SK-N-SH (cell line): ENCODE measurements at regions not wholly inside any gene's neighbourhood (a gene's known extent, or its start where the extent isn't known, plus 50 kb on each side); places are given as distances from the start of the nearest gene placed in this dataset.
A peak's percentile ranks its signal among the peaks of the same experiment; 100 is the strongest.

Experiments
- CTCF ChIA-PET: fragments of 300-600, 350-600 bp; formaldehyde crosslinking; extraction: SDS; loops from one replicate; lab custom pipeline; 2021; lab: Yijun Ruan, JAX
- POLR2A ChIA-PET: fragments of 350-600 bp; sonication (Branson Sonifier 250); formaldehyde crosslinking; extraction: SDS; loops from one replicate; lab custom pipeline; 2020; ENCODE audit warnings: antibody characterized with exemption, inconsistent platforms; lab: Yijun Ruan, JAX
- DNase-seq: peaks from one replicate; pipeline ENCODE4 v3.0.0; 2012
- H2AFZ ChIP-seq: fragments of 200-600 bp; sonication (generic); 2 replicates; pipeline ENCODE4 v1.8.1; 2016; ENCODE audit warnings: antibody characterized with exemption, mild to moderate bottlenecking, low read depth
- H3F3A ChIP-seq: fragments of 200-600 bp; sonication (generic); replicated peaks from 2 replicates; pipeline ENCODE3; 2016; ENCODE audit warnings: antibody characterized with exemption, mild to moderate bottlenecking; ENCODE audit not compliant: insufficient read depth
- H3K27ac ChIP-seq, 2 experiments: fragments of 200-500 bp in 1 of 2; fragments of 200-600 bp in 1 of 2; sonication (Bioruptor generic) in 1 of 2; sonication (generic), shearing (Covaris generic) in 1 of 2; 2 replicates each; pipeline versions ENCODE4 v1.5.1 to v1.6.1; 2014 to 2016; ENCODE audit warnings: low read depth in 2 of 2, inconsistent platforms in 1 of 2, low read length in 1 of 2, mild to moderate bottlenecking in 1 of 2, mixed read lengths in 1 of 2
- H3K27me3 ChIP-seq: fragments of 200-600 bp; sonication (generic), shearing (Covaris generic); 2 replicates; pipeline ENCODE4 v1.6.1; 2016; ENCODE audit warnings: mixed run types; ENCODE audit not compliant: insufficient read depth
- H3K36me3 ChIP-seq, 2 experiments: fragments of 200-500 bp in 1 of 2; fragments of 200-600 bp in 1 of 2; sonication (Bioruptor generic) in 1 of 2; sonication (generic) in 1 of 2; replicated peaks in 1 of 2; 2 replicates each; pipeline versions ENCODE3 to v1.5.1; 2014 to 2016; ENCODE audit warnings: low read length in 1 of 2, mild to moderate bottlenecking in 1 of 2; ENCODE audit not compliant: insufficient read depth in 2 of 2, control insufficient read depth in 1 of 2
- H3K4me1 ChIP-seq, 2 experiments: fragments of 200-500 bp in 1 of 2; fragments of 200-600 bp in 1 of 2; sonication (Bioruptor generic) in 1 of 2; sonication (generic), shearing (Covaris generic) in 1 of 2; 2 replicates each; pipeline versions ENCODE4 v1.5.1 to v1.6.1; 2014 to 2016; ENCODE audit warnings: low read depth in 1 of 2, low read length in 1 of 2, mixed run types in 1 of 2; ENCODE audit not compliant: insufficient read depth in 2 of 2, control insufficient read depth in 1 of 2
- H3K4me2 ChIP-seq: fragments of 200-600 bp; sonication (generic), shearing (Covaris generic); 2 replicates; pipeline ENCODE4 v1.6.1; 2017; ENCODE audit warnings: mixed run types
- H3K4me3 ChIP-seq, 2 experiments: fragments of 200-500 bp in 1 of 2; fragments of 200-600 bp in 1 of 2; sonication (Bioruptor generic) in 1 of 2; sonication (generic), shearing (Covaris generic) in 1 of 2; 2 replicates each; pipeline versions ENCODE4 v1.5.1 to v1.8.1; 2014 to 2016; ENCODE audit warnings: low read depth in 2 of 2, inconsistent platforms in 1 of 2, low read length in 1 of 2, mild to moderate bottlenecking in 1 of 2, mixed read lengths in 1 of 2, moderate library complexity in 1 of 2
- H3K79me2 ChIP-seq: fragments of 200-600 bp; sonication (generic); 2 replicates; pipeline ENCODE4 v1.8.1; 2017; ENCODE audit warnings: mild to moderate bottlenecking; ENCODE audit not compliant: insufficient read depth
- H3K9ac ChIP-seq: fragments of 200-600 bp; sonication (generic); 2 replicates; pipeline ENCODE4 v1.6.1; 2017; ENCODE audit warnings: mixed run types
- H3K9me2 ChIP-seq: fragments of 200-600 bp; sonication (generic); 2 replicates; pipeline ENCODE4 v1.6.1; 2017; ENCODE audit warnings: mixed run types
- H3K9me3 ChIP-seq: fragments of 200-600 bp; sonication (generic); 2 replicates; pipeline ENCODE4 v1.6.1; 2017; ENCODE audit warnings: mixed run types, mild to moderate bottlenecking, moderate library complexity
- H4K20me1 ChIP-seq: fragments of 200-600 bp; sonication (generic); 2 replicates; pipeline ENCODE4 v1.6.1; 2017; ENCODE audit warnings: mild to moderate bottlenecking, mixed run types; ENCODE audit not compliant: insufficient read depth
- CHD2 ChIP-seq: fragments of 150-350 bp; IDR thresholded peaks from 2 replicates; pipeline ENCODE4 v1.6.1; 2018; ENCODE audit warnings: low read length; ENCODE audit not compliant: partially characterized antibody
- EP300 ChIP-seq, 2 experiments: IDR thresholded peaks; 2 replicates each; pipeline versions ENCODE4 v1.4.0 to v1.6.1; 2012; ENCODE audit warnings: borderline replicate concordance in 1 of 2, low read depth in 1 of 2, low read length in 1 of 2
- EZH2phosphoT487 ChIP-seq: fragments of 200-600 bp; sonication (generic); IDR thresholded peaks from 2 replicates; pipeline ENCODE4 v1.6.1; 2017; ENCODE audit warnings: low read depth, mixed run types, mild to moderate bottlenecking, antibody characterized with exemption, moderate library complexity, borderline replicate concordance
- FOXM1 ChIP-seq: IDR thresholded peaks from 2 replicates; pipeline ENCODE4 v1.4.0; 2012; ENCODE audit warnings: low read depth, mild to moderate bottlenecking
- GABPA ChIP-seq: IDR thresholded peaks from 2 replicates; pipeline ENCODE4 v1.4.0; 2012; ENCODE audit warnings: low read depth, mild to moderate bottlenecking
- GATA2 ChIP-seq: sonication (generic); formaldehyde crosslinking; IDR thresholded peaks from 2 replicates; pipeline ENCODE4 v1.5.0; 2020; ENCODE audit warnings: mild to moderate bottlenecking, missing genetic modification reagents
- JUND ChIP-seq: IDR thresholded peaks from 2 replicates; pipeline ENCODE4 v1.4.0; 2012
- MEF2A ChIP-seq: IDR thresholded peaks from 2 replicates; pipeline ENCODE4 v1.4.0; 2012; ENCODE audit warnings: low read depth, borderline replicate concordance
- MXI1 ChIP-seq: IDR thresholded peaks from 2 replicates; pipeline ENCODE4 v1.6.1; 2012; ENCODE audit warnings: mild to moderate bottlenecking, low read depth, low read length, improper control_type of control experiment
- POLR2AphosphoS5 ChIP-seq: IDR thresholded peaks from 2 replicates; pipeline ENCODE4 v1.6.1; 2012; ENCODE audit warnings: low read depth, low read length
- RAD21 ChIP-seq: IDR thresholded peaks from 2 replicates; pipeline ENCODE4 v1.6.1; 2012; ENCODE audit warnings: mild to moderate bottlenecking, low read length
- RCOR1 ChIP-seq: fragments of 150-350 bp; IDR thresholded peaks from 2 replicates; pipeline ENCODE4 v1.6.1; 2017; ENCODE audit warnings: antibody characterized with exemption, low read length
- RXRA ChIP-seq: IDR thresholded peaks from 2 replicates; pipeline ENCODE4 v1.4.0; 2012; ENCODE audit warnings: low read depth, mild to moderate bottlenecking, borderline replicate concordance
- SIN3A ChIP-seq: IDR thresholded peaks from 2 replicates; pipeline ENCODE4 v1.6.1; 2012; ENCODE audit warnings: low read depth, mild to moderate bottlenecking, low read length, moderate library complexity, borderline replicate concordance
- SMC3 ChIP-seq: IDR thresholded peaks from 2 replicates; pipeline ENCODE4 v1.6.1; 2012; ENCODE audit warnings: low read depth, low read length, improper control_type of control experiment
- TAF1 ChIP-seq: IDR thresholded peaks from 2 replicates; pipeline ENCODE4 v1.6.1; 2012; ENCODE audit warnings: low read depth, mild to moderate bottlenecking, low read length, moderate library complexity, borderline replicate concordance
- TCF12 ChIP-seq: IDR thresholded peaks from 2 replicates; pipeline ENCODE4 v1.4.0; 2012
- TEAD4 ChIP-seq: IDR thresholded peaks from 2 replicates; pipeline ENCODE4 v1.4.0; 2012; ENCODE audit warnings: mild to moderate bottlenecking, borderline replicate concordance; ENCODE audit not compliant: insufficient read depth
- YY1 ChIP-seq: IDR thresholded peaks from 2 replicates; pipeline ENCODE4 v1.4.0; 2012; ENCODE audit warnings: low read depth, mild to moderate bottlenecking
- WGBS: methylation state at CpG from one replicate; pipeline ENCODE4 v1.1.6; 2017; ENCODE audit warnings: low lambda C conversion rate; 5-methylcytosine and 5-hydroxymethylcytosine counted together
- TF ChIP-seq, protein P1 (sequence below): IDR thresholded peaks from 2 replicates; pipeline ENCODE4 v1.4.0; 2012; ENCODE audit warnings: low read depth
- TF ChIP-seq, protein P2 (sequence below): fragments of 200-600 bp; sonication (generic); IDR thresholded peaks from 2 replicates; pipeline ENCODE4 v1.6.1; 2017; ENCODE audit warnings: antibody characterized with exemption, mild to moderate bottlenecking, moderate library complexity
- TF ChIP-seq, protein P3 (sequence below): fragments of 150-350 bp; IDR thresholded peaks from 2 replicates; pipeline ENCODE4 v1.6.1; 2016; ENCODE audit warnings: mild to moderate bottlenecking, low read depth, low read length
- TF ChIP-seq, protein P4 (sequence below): IDR thresholded peaks from 2 replicates; pipeline ENCODE4; 2012

DNA sequence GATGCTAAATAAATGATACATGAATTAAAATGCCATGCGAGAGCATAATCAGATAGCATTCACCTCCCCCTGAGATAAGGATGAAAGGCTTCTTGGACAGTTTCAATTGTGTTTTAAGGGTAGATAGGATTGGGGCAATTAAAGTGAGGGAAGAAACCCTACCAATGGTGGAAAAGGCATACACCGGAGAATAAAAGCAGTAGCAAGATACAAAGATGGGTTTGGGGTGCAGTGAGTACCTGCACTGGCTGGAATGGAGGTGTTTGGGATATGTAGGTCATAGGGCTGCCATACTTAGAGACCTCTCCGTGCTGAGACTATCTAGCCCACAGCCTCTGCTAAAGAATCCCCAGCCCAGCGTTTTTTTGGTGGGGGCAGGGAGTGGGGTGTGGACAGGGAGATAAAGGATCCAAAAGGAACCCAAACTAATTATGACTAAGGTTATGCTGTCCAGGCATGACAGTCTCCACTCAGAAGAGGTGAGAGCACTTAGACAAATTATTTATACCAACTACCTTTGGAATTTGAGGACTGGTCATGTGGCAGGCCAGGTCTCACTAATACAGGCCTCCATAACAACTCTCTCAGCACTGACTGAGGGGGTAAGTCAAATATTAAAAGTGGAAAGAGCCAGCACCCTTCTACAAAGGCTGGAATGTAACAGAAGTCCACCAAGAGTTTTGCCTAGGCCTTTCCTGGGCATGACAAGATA lies 280.8 kb downstream of the ADGB start (continued):
- TF ChIP-seq, protein P1, sequence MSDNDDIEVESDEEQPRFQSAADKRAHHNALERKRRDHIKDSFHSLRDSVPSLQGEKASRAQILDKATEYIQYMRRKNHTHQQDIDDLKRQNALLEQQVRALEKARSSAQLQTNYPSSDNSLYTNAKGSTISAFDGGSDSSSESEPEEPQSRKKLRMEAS: no peak
- TF ChIP-seq MXI1 (no peak), TCF12 (no peak), EZH2phosphoT487 (no peak), FOXM1 (no peak), TEAD4 (no peak)

DNA sequence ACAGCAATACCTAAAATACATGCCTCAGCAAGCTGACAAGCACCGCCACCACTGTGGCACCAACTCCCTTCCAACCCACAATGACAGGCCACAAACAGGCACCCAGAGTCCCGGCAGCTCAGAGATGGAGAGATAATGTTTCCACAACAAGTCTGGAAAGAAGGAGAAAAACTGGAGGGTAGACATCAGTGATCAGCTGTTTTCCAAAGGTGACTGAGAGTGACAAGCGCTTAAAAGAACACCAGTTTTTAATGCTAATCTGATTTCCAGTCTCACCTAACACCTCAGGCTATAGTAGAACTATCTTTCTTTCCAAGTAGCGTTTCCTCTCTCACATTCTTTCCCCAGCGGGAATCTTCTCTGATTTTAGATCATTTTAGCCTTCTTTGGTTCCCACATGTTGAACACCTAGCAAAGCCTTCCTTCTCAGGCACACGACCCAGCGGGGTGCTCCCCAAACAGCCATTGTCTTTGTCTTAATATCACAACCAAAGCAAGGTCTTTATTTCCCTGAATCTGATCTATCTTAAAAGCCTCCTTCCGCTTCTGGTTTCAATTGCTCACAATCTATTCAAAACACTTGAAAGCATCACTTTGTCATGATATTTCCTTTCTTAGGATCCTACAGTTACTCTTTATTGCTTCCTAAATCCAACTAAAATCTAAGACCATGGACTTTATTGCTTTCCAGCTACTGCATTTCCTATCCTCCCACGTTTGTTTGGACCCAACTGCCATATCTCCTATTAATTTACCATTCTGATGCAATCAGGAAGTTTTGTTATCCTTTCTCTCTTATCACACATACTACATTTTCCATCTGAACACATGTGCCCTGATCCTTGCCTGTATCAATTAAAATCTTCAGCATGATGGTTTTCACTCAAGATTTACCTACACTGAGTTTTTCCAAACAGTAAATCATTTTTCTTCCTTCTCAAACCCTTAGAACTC lies 282.7 kb downstream of the ADGB start:
- Histone ChIP-seq H3K27me3 (no peaks in the 10 kb centered on the region), H3K9me3 (no peaks in the 10 kb centered on the region), H3K4me2 (no peak overlapping the region), H2AFZ (no peak overlapping the region), H3F3A (peaks cover 4% of the 10 kb centered on the region), H3K4me1 (peaks cover 12 to 16% of the 10 kb centered on the region in 2 experiments; a peak in 3 of 4 replicates), H3K79me2 (no peaks in the 10 kb centered on the region), H3K27ac (0 out of 4 replicates have a peak overlapping the region, but pooled peaks of 1 of the 2 experiments have one; percentile 28), H3K4me3 (no peak overlapping the region), H3K36me3 (no peaks in the 10 kb centered on the region), H3K9ac (no peak overlapping the region), H4K20me1 (no peaks in the 10 kb centered on the region), H3K9me2 (no peaks in the 10 kb centered on the region)
- DNase-seq: peak; percentile 19
- ChIA-PET POLR2A (no interaction called here), CTCF (no interaction called here)
- 77% methylated on average over 9 of the region's 9 CpGs for WGBS
- TF ChIP-seq MXI1 (peak; percentile 55; the same call in 1 of the 2 replicates), FOXM1 (no peak), GABPA (no peak), JUND (no peak), MEF2A (no peak), RAD21 (no peak; the same call in 1 of the 2 replicates), SMC3 (no peak), TAF1 (no peak), SIN3A (no peak), RCOR1 (peak; percentile 31; the same call in 1 of the 2 replicates), CHD2 (no peak), RXRA (no peak), POLR2AphosphoS5 (no peak), GATA2 (peak; percentile 84), TEAD4 (no peak), EZH2phosphoT487 (no peak), EP300 (IDR thresholded peaks at IDR 0.05; ENCODE audit: borderline replicate concordance in 1 of 2, low read depth in 1 of 2, low read length in 1 of 2) (peak in 1 of 2 experiments; percentile 65; a peak in 1 of 4 replicates), YY1 (no peak)
- TF ChIP-seq, protein P2, sequence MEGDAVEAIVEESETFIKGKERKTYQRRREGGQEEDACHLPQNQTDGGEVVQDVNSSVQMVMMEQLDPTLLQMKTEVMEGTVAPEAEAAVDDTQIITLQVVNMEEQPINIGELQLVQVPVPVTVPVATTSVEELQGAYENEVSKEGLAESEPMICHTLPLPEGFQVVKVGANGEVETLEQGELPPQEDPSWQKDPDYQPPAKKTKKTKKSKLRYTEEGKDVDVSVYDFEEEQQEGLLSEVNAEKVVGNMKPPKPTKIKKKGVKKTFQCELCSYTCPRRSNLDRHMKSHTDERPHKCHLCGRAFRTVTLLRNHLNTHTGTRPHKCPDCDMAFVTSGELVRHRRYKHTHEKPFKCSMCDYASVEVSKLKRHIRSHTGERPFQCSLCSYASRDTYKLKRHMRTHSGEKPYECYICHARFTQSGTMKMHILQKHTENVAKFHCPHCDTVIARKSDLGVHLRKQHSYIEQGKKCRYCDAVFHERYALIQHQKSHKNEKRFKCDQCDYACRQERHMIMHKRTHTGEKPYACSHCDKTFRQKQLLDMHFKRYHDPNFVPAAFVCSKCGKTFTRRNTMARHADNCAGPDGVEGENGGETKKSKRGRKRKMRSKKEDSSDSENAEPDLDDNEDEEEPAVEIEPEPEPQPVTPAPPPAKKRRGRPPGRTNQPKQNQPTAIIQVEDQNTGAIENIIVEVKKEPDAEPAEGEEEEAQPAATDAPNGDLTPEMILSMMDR: no peak
- TF ChIP-seq, protein P1: no peak
- TF ChIP-seq, protein P3, sequence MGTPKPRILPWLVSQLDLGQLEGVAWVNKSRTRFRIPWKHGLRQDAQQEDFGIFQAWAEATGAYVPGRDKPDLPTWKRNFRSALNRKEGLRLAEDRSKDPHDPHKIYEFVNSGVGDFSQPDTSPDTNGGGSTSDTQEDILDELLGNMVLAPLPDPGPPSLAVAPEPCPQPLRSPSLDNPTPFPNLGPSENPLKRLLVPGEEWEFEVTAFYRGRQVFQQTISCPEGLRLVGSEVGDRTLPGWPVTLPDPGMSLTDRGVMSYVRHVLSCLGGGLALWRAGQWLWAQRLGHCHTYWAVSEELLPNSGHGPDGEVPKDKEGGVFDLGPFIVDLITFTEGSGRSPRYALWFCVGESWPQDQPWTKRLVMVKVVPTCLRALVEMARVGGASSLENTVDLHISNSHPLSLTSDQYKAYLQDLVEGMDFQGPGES: no peak
- TF ChIP-seq, protein P4, sequence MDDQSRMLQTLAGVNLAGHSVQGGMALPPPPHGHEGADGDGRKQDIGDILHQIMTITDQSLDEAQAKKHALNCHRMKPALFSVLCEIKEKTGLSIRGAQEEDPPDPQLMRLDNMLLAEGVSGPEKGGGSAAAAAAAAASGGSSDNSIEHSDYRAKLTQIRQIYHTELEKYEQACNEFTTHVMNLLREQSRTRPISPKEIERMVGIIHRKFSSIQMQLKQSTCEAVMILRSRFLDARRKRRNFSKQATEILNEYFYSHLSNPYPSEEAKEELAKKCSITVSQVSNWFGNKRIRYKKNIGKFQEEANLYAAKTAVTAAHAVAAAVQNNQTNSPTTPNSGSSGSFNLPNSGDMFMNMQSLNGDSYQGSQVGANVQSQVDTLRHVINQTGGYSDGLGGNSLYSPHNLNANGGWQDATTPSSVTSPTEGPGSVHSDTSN: no peak
